NCI-H526 treated with DMSO at 0.1 percent for 48 hours (cell line): ENCODE measurements at regions not wholly inside any gene's neighbourhood (a gene's known extent, or its start where the extent isn't known, plus 50 kb on each side); places are given as distances from the start of the nearest gene placed in this dataset.

Source experiments
- DNase-seq: peaks from one replicate; lab custom pipeline; 2025; lab: John Stamatoyannopoulos, UW

- DNase-seq, result no peak
These were observed 705.1 kb downstream of the MED13L start for GRCh38 chr12:115572440-115572839.

GRCh38 chr12:115571446-115571845 lies 706.0 kb downstream of the MED13L start:
- no peak for DNase-seq

GRCh38 chr12:115571027-115571426 lies 706.5 kb downstream of the MED13L start:
- DNase-seq, result no peak

GRCh38 chr12:115570069-115570777 lies 707.3 kb downstream of the MED13L start:
- DNase-seq, result no peak

GRCh38 chr12:115569345-115570068 lies 708.0 kb downstream of the MED13L start:
- no peak for DNase-seq

GRCh38 chr12:115558281-115558680 lies 719.2 kb downstream of the MED13L start:
- DNase-seq, result no peak

- no peak for DNase-seq
These were observed 723.9 kb downstream of the MED13L start for GRCh38 chr12:115553622-115554021.

- no peak for DNase-seq
These were observed 734.2 kb downstream of the MED13L start for GRCh38 chr12:115543269-115543668.

- no peak for DNase-seq
These were observed 734.8 kb downstream of the MED13L start for GRCh38 chr12:115542656-115543055.

- no peak for DNase-seq
These were observed 735.5 kb downstream of the MED13L start for GRCh38 chr12:115541891-115542421.

GRCh38 chr12:115528466-115528865 lies 749.0 kb downstream of the MED13L start:
- no peak for DNase-seq

- DNase-seq, result no peak
These were observed 755.6 kb downstream of the MED13L start for GRCh38 chr12:115521771-115522409.

GRCh38 chr12:115519887-115520286 lies 757.6 kb downstream of the MED13L start:
- DNase-seq, result no peak

GRCh38 chr12:115519359-115519758 lies 758.1 kb downstream of the MED13L start:
- no peak for DNase-seq

GRCh38 chr12:115517913-115518312 lies 759.6 kb downstream of the MED13L start:
- DNase-seq, result no peak

- DNase-seq, result no peak
These were observed 765.3 kb downstream of the MED13L start for GRCh38 chr12:115511986-115512711.

- DNase-seq, result no peak
These were observed 766.2 kb downstream of the MED13L start for GRCh38 chr12:115511305-115511704.

- DNase-seq, result no peak
These were observed 768.5 kb downstream of the MED13L start for GRCh38 chr12:115508990-115509389.

GRCh38 chr12:115507951-115508722 lies 769.4 kb downstream of the MED13L start:
- peak; percentile 44 for DNase-seq

GRCh38 chr12:115507560-115507889 lies 770.0 kb downstream of the MED13L start:
- peak; percentile 13 for DNase-seq

GRCh38 chr12:115506822-115507559 lies 770.5 kb downstream of the MED13L start:
- DNase-seq, result no peak
